HG03439 (cell line): ENCODE measurements at regions not wholly inside any gene's neighbourhood (a gene's known extent, or its start where the extent isn't known, plus 50 kb on each side); places are given as distances from the start of the nearest gene placed in this dataset.

ENCODE experiments used
- ATAC-seq: cut with Tn5 transposase; IDR thresholded peaks from one replicate; pipeline ENCODE4 v1.9.1; 2021; ENCODE audit warnings: mild to moderate bottlenecking, moderate library complexity; ENCODE audit not compliant: unreplicated experiment

GRCh38 chr2:215668378-215668775 is 232.5 kb upstream of the FN1 start:
- no peak for ATAC-seq

- ATAC-seq: no peak
Measured at GRCh38 chr2:215667585-215668377, 231.9 kb upstream of the FN1 start.

- ATAC-seq: peak; percentile 51
Measured at GRCh38 chr2:215664847-215665525, 229.1 kb upstream of the FN1 start.

GRCh38 chr2:215662715-215663114 is 226.8 kb upstream of the FN1 start:
- ATAC-seq: no peak

GRCh38 chr2:215660687-215661086 is 224.8 kb upstream of the FN1 start:
- no peak for ATAC-seq

DNA sequence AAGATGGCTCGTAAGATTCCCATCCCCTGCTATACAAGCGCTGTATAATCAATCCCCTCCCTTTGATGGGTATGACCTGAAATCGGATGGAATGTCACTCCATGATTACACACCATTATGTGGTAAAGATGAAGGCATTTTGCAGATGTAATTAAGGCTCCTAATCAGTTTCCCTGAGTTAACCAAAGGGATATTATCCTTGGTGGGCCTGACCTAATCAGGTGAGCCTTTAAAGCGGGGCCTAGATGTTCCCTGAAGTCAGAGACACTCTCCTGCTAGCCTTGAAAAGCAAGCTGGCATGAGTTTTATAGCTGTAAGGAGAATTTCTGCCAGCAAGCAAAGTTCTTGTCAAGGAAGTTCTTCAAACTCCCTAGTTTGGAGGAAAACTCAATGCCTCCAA is 223.8 kb upstream of the FN1 start:
- no peak for ATAC-seq

DNA sequence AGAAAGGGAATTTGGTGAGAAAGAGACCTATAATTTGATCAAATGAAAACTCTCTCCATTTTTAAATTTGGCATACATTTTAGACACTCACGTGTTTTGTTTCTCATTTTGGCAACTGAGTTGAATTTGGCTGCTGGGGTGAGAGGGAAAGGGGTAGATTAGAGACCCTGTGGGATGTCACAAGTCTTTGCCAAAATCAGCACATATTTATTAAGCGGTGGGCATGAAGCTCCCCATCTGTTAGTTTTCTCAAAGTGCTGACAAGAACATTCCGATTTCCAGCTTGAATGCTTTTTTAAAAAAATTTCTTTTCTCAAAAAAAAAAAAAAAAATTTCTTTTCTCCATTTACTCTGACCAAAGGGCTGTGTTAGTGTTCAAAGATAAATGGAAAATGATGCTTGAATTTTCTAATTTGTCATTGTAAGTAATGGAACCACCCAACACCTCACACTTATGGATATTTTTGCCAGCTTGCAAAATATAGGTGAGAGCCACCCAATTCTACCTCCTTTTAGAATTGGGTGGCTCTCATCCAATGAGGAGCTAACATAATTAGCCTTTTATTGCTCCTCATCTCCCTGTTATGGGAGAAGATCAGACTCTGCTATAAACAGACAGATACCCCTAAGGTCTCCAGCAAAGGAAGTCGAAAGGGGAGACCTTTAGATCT is 222.9 kb upstream of the FN1 start:
- no peak for ATAC-seq

- no peak for ATAC-seq
Measured at GRCh38 chr2:215657844-215658243, 222.0 kb upstream of the FN1 start.

DNA sequence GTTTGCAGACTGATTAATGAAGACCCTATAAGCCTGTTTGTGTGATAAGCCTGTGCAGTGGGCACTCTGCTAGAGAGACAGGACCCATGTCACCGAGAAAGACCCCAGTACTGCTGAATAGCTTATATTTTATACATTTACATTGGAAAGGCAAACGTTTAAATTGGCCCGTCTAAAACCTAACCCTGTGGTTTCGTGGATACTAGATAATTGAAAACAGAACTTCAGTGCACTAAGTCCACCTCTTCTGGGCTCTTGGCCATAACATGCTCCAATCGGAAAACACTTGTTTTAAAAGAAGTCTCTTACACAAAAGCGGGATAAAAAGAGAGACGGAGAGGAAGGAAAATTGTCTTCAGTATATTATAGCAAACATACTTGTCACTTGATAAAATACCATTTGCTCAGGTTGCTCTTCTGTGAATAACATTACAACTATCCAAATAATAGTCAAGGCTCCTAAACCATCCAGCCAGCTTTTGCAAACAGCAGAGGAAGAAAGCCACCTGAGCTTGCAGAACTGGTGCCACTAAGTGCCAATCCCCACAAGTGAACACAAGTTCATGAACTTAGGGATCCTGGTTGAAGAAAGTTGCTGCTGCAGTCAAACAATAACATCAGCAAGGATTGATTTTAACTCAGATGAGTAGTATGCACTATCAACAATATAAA is 218.4 kb upstream of the FN1 start:
- ATAC-seq: no peak

DNA sequence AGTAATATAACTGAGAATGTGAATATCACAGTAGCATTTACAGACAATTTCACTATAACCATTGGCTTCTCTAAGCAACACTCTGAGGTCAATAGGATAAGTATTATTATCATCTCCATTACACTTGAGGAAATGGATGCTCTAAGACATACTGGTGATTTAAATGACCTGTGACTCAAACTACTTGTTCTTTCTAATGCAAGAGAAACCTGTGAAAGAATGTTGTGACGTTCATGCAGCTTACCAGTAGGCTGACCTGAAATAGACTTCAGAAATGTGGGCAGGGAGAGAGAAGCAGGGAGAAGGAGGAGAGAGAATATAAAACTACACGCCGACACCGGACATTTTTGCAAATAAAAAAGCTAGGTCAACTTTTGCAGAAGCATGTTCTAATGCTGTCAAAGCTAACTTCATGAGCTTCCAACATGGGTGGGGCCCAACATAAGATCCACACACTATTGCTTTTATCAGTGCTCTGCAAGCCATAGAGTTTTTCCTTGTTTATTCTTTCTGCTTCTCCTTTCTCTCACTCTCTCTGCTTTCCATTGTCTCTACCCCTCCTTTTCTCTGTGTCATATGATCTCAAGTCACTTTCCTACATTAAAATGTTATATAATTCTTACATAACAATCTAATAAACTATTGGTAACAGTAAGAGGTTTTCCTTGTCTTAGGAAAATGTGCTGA is 217.6 kb upstream of the FN1 start:
- no peak for ATAC-seq

- ATAC-seq: no peak
Measured at GRCh38 chr2:215652388-215652787, 216.5 kb upstream of the FN1 start.

- no peak for ATAC-seq
Measured at GRCh38 chr2:215651412-215651811, 215.5 kb upstream of the FN1 start.

DNA sequence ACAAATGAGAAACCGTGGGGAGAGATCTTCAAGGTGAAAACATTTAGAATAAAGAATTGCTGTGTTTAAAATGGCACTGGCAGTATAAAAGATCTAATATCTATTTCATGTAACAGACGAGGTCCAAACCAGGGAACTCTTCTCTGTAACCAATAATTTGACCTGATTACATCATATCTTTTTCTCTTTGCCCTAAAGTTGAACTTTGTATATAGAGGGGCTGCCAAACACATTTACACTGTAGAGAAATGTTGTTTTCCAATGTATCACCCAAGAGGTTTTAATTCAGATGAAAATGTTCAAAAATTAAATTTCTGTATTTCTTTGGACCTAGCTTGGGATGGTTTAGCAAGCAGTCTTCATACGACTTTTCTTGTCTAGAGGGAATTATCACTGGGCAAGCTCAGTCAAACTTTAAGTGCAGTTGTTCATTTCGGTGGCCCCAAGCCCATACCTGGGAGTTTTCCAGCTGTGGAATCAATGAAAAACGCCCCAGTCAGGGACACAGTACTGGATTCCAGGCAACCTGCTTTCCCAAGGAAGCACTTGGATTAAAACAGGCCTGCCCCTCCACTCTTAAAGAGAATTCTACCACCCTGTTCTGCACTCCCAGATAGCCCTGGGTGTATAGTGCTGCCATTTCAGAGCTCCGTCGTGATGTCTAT is 208.5 kb upstream of the FN1 start:
- ATAC-seq: no peak

DNA sequence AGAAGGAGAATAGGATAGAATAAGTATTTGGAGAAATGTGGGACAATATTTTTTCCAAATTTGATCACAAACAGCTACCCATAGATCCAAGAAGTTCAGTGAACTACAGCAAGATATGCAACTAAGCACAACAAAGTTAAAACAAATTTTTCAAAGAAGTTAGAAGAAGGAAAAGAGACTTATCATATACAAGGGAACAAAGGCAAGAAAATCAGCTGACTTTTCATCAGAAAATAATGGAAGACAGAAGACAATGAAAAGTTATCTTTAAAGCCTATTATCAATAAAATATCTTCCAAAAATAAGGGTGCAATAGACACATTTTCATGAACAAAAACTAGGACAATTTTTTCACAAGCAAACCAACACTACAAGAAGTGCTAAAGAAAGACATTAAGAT is 202.8 kb upstream of the FN1 start:
- ATAC-seq: no peak

- ATAC-seq: no peak
Measured at GRCh38 chr2:215637651-215638050, 201.8 kb upstream of the FN1 start.

GRCh38 chr2:215636816-215637215 is 200.9 kb upstream of the FN1 start:
- ATAC-seq: no peak

DNA sequence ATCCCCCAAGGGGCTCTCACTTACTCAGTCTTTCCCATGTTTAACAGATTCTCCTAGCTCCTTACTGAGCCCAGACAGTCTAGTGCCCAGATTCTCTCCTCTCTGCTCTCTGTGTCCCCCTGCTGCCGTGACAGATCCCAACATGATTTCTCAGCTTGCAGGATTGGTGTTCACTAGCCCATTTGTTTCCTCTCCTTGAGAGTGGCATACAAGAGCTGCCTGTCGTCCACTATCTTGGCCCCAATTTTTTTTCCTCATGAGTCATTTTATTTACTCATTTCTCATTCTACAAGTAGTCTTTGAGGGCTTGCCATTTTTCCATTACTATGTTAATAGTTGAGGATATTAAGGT is 199.9 kb upstream of the FN1 start:
- ATAC-seq: no peak

DNA sequence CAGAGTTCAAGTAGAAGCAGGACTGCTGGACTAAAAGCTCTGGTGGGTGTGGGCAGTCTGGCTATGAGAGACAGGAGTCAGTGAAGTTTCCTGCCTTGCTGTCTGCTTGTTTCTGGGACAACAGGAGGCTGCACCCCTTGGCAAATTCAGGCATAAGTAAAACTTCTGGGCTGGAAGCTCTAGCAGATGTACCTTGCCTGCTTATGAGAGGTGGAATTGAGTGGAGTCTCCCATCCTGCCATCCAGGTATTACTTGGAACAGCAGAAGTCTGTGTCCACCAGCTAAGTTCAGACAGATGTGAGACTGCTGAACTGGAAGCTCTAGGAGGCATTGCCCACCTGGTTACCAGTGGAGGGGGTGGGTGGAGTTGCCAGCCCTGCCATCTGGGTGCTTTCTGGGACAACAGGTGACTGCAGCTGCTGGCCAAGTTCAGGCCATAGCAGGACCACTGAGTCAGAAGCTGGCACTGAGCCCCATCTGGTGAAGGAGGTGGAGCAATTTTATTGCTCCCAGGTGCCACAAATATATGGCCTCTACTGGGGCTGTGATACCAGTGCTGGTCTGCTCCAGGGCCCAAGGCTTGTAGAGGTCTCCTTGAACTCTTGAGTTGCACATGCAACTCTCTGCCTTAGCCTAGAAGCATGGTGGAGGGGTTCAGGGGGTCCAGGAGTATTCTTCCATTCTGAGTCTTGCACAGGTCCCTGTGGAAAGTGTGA is 199.4 kb upstream of the FN1 start:
- no peak for ATAC-seq

DNA sequence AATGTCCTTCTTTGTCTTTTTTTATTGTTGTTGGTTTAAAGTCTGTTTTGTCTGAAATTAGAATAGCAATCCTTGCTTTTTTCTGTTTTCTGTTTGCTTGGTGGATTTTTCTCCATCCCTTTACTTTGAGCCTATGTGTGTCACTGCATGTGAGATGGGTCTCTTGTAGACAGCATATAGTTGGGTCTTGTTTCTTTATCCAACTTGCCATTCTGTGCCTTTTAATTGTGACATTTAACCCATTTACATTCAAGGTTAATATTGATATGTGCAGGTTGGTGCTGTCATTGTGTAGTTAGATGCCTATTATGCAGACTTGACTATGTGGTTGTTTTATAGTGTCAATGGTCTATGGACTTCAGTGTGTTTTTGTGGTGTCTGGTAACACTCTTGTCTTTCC is 197.5 kb upstream of the FN1 start:
- no peak for ATAC-seq

DNA sequence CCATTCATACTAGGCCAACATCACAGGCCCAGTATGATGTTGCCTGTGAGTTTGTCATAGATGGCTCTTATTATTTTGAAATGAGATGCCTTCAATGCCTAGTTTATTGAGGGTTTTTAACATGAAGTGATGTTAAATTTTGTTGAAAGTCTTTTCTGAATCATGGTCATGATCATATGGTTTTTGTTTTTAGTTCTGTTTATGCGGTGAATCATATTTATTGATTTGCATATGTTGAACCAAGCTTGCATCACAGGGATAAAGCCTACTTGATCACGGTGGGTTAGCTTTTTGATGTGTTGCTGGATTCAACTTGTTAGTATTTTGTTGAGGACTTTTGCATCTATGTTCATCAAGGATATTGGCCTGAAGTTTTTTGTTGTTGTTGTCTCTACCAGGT is 195.8 kb upstream of the FN1 start:
- no peak for ATAC-seq
